Type B pancreatic cell (in vitro differentiated cells): ENCODE measurements at regions not wholly inside any gene's neighbourhood (a gene's known extent, or its start where the extent isn't known, plus 50 kb on each side); places are given as distances from the start of the nearest gene placed in this dataset.
A peak's percentile ranks its signal among the peaks of the same experiment; 100 is the strongest.

Experiments used
- DNase-seq: peaks from one replicate; pipeline ENCODE4 v3.0.0; 2021; ENCODE audit warnings: mixed read lengths; ENCODE audit not compliant: unreplicated experiment; ENCODE audit errors: extremely low spot score
- H3K27ac Mint-ChIP-seq: 2 replicates; pipeline ENCODE4 v1.8.0; 2021; ENCODE audit warnings: mild to moderate bottlenecking, mixed read lengths
- H3K27me3 Mint-ChIP-seq: 2 replicates; pipeline ENCODE4 v1.8.0; 2021; ENCODE audit warnings: mixed read lengths
- H3K36me3 Mint-ChIP-seq: 2 replicates; pipeline ENCODE4 v1.8.0; 2021; ENCODE audit warnings: mixed read lengths
- H3K4me1 Mint-ChIP-seq: one replicate; pipeline ENCODE4 v1.8.0; 2021; ENCODE audit warnings: mixed read lengths; ENCODE audit not compliant: unreplicated experiment
- H3K4me3 Mint-ChIP-seq: 2 replicates; pipeline ENCODE4 v1.8.0; 2021; ENCODE audit warnings: mild to moderate bottlenecking, mixed read lengths
- H3K9me3 Mint-ChIP-seq: 2 replicates; pipeline ENCODE4 v1.8.0; 2021; ENCODE audit warnings: mixed read lengths
- CTCF ChIP-seq: fragments of 200-600 bp; sonication (generic); conservative IDR thresholded peaks from 2 replicates; pipeline ENCODE4 v1.5.0; 2021; ENCODE audit warnings: antibody characterized with exemption, mild to moderate bottlenecking

GRCh38 chr2:111701266-111701665 lies 182.7 kb downstream of the ANAPC1 start:
- no peak for TF ChIP-seq CTCF
- Mint-ChIP-seq H3K4me1 (peaks cover 29% of the 10 kb centered on the region), H3K27ac (peak overlapping the region; percentile 29)

GRCh38 chr2:111701798-111702118 lies 182.2 kb downstream of the ANAPC1 start:
- no peaks in the 10 kb centered on the region for H3K27me3 Mint-ChIP-seq
- H3K4me3 Mint-ChIP-seq: no peak overlapping the region

More at GRCh38 chr2:111701266-111701665, 182.7 kb downstream of the ANAPC1 start:
- Mint-ChIP-seq H3K9me3 (peaks cover 7% of the 10 kb centered on the region), H3K36me3 (no peaks in the 10 kb centered on the region), H3K4me3 (no peak overlapping the region), H3K27me3 (no peaks in the 10 kb centered on the region)
- no peak for DNase-seq

GRCh38 chr2:111702119-111702803 lies 181.7 kb downstream of the ANAPC1 start:
- peak; percentile 79 for TF ChIP-seq CTCF
- H3K27ac Mint-ChIP-seq: peak overlapping the region; percentile 83
- H3K9me3 Mint-ChIP-seq: peaks cover 7% of the 10 kb centered on the region
- H3K36me3 Mint-ChIP-seq: no peaks in the 10 kb centered on the region
- no peaks in the 10 kb centered on the region for H3K27me3 Mint-ChIP-seq
- DNase-seq: peak; percentile 64
- H3K4me3 Mint-ChIP-seq: no peak overlapping the region
- H3K4me1 Mint-ChIP-seq: peaks cover 29% of the 10 kb centered on the region

More at GRCh38 chr2:111701798-111702118, 182.2 kb downstream of the ANAPC1 start:
- Mint-ChIP-seq H3K27ac (peak overlapping the region; percentile 29), H3K4me1 (peaks cover 29% of the 10 kb centered on the region), H3K36me3 (no peaks in the 10 kb centered on the region), H3K9me3 (peaks cover 7% of the 10 kb centered on the region)
- no peak for TF ChIP-seq CTCF
- DNase-seq: peak; percentile 54

GRCh38 chr2:111702804-111703196 lies 181.2 kb downstream of the ANAPC1 start:
- Mint-ChIP-seq H3K4me3 (no peak overlapping the region), H3K9me3 (peaks cover 7% of the 10 kb centered on the region), H3K4me1 (peaks cover 29% of the 10 kb centered on the region), H3K27me3 (no peaks in the 10 kb centered on the region), H3K27ac (peak overlapping the region; percentile 83), H3K36me3 (no peaks in the 10 kb centered on the region)
- peak; percentile 16 for DNase-seq
- no peak for TF ChIP-seq CTCF

- peak; percentile 50 for DNase-seq
- peaks cover 7% of the 10 kb centered on the region for H3K9me3 Mint-ChIP-seq
- no peak for TF ChIP-seq CTCF
- H3K36me3 Mint-ChIP-seq: no peaks in the 10 kb centered on the region
- H3K27me3 Mint-ChIP-seq: no peaks in the 10 kb centered on the region
- H3K4me1 Mint-ChIP-seq: peaks cover 31% of the 10 kb centered on the region
- H3K4me3 Mint-ChIP-seq: no peak overlapping the region
- H3K27ac Mint-ChIP-seq: no peak overlapping the region
Measured at GRCh38 chr2:111703759-111704158, 180.2 kb downstream of the ANAPC1 start.
